Stimulated activated CD4-positive, alpha-beta T cell treated with anti-CD3 and anti-CD28 coated beads, Interleukin-15, amount 100 ng/mL, for 24 hours (primary cell): ENCODE measurements at regions not wholly inside any gene's neighbourhood (a gene's known extent, or its start where the extent isn't known, plus 50 kb on each side); places are given as distances from the start of the nearest gene placed in this dataset.

Source experiments
- DNase-seq: peaks from one replicate; pipeline ENCODE4 v3.0.0-alpha.2; 2020

GRCh38 chr2:120684289-120685065 is 51.2 kb upstream of the GLI2 start:
- no peak for DNase-seq

GRCh38 chr2:120685066-120685973 is 50.3 kb upstream of the GLI2 start:
- no peak for DNase-seq
